ENCODE measurements at regions not wholly inside any gene's neighbourhood (a gene's known extent, or its start where the extent isn't known, plus 50 kb on each side); places are given as distances from the start of the nearest gene placed in this dataset.

DNA sequence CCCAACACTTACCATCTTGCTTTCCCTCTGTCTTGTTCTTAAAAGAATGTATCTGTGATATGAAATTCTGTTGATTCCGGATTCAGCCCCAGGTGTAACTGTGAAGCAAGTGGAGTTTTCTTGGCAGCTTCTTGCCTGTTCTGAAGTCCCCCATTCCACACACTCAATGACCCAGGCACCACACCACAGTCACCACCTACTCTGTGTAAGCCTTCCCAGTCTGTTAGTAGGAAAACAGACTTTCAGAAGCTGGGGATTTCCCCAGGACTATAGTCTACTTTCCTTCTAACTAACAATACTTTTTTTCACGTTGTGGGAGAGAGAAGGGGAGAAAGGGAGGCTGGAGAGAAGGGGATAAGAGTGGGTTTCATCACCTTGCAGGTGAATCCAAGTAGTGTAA lies 299.1 kb upstream of the PROX1 start:
- no peak overlapping the region for H3K27ac ChIP-seq (ENCODE audit: low read depth in 1 of 2, low read length in 2 of 2)
- ATAC-seq (ENCODE audit: low FRiP score) (no peak), DNase-seq (no peak)
- H3K4me1 ChIP-seq (ENCODE audit: control insufficient read depth in 1 of 2, insufficient read depth in 2 of 2, low read length in 2 of 2), result no peaks in the 10 kb centered on the region
- H3K36me3 ChIP-seq (ENCODE audit: control insufficient read depth in 1 of 2, insufficient read depth in 2 of 2, low read length in 1 of 2), result no peaks in the 10 kb centered on the region
- H3K4me3 ChIP-seq (ENCODE audit: low read length in 2 of 2), result no peak overlapping the region
- peaks cover 0 to 4% of the 10 kb centered on the region in 2 donors for H3K27me3 ChIP-seq (ENCODE audit: control insufficient read depth in 1 of 2, insufficient read depth in 2 of 2, low read length in 1 of 2)
- intact Hi-C loops (cut with DNase I), result no loop called here
- H3K9me3 ChIP-seq (ENCODE audit: control insufficient read depth, low read length), result no peaks in the 10 kb centered on the region
- WGBS, 2 donors, result 65 to 69% methylated on average over 2 of the region's 2 CpGs

DNA sequence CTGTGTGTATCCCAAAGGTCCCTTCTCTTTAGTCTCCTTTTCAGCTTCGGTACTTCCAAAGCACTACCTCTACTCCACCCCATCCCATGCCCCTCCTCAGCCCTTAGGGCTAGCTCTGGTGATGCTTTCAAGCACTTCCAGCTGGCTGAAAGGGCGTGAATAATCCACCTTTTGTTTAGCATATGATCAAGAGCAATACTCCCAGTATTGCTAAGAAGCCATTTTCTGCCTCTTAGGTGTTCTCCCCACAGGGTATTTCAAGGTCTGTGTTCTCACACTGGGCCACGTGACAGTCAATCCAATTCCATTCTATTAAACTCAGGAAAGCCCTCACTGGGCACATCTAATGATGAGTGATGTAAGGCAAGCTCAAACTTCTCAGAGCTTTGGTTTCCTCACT lies 298.5 kb upstream of the PROX1 start:
- intact Hi-C loops (cut with DNase I), result no loop called here
- Histone ChIP-seq H3K27me3 (ENCODE audit: control insufficient read depth in 1 of 2, insufficient read depth in 2 of 2, low read length in 1 of 2) (peaks cover 0 to 4% of the 10 kb centered on the region in 2 donors), H3K4me1 (ENCODE audit: control insufficient read depth in 1 of 2, insufficient read depth in 2 of 2, low read length in 2 of 2) (no peaks in the 10 kb centered on the region), H3K36me3 (ENCODE audit: control insufficient read depth in 1 of 2, insufficient read depth in 2 of 2, low read length in 1 of 2) (no peaks in the 10 kb centered on the region), H3K4me3 (ENCODE audit: low read length in 2 of 2) (no peak overlapping the region), H3K27ac (ENCODE audit: low read depth in 1 of 2, low read length in 2 of 2) (no peak overlapping the region), H3K9me3 (ENCODE audit: control insufficient read depth, low read length) (no peaks in the 10 kb centered on the region)
- WGBS, 2 donors, result 65 to 76% methylated on average over 3 of the region's 3 CpGs
- DNase-seq (no peak), ATAC-seq (ENCODE audit: low FRiP score) (no peak)

DNA sequence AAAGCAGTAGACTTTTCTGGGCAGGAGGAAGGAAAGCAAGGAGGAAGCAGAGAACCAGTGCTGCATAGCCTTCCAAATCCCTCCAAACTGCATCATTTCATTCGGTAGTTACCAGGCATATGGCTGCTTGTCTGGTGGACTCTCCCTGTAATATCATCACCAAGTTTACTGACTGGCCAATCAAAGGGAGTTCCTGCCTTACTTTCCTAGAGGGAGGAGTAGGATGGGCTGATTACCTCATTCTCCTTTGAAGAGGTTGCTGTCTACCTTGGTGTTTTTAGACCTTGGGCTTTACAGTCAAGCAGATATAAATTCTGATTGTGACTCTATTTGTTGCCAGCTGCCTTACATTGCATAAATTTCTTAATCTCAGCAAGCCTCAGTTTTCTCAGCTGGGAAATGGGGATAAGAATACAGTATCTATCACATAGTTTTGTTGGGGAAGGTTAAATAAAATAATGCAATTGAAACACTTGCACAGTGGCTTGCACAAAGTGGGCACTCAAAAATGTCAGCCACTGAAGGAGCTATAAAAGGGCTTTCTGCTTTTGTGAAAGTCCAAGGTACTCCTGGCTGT lies 297.3 kb upstream of the PROX1 start:
- H3K27ac ChIP-seq (ENCODE audit: low read depth in 1 of 2, low read length in 2 of 2), result no peak overlapping the region
- H3K9me3 ChIP-seq (ENCODE audit: control insufficient read depth, low read length), result no peaks in the 10 kb centered on the region
- no peak for ATAC-seq (ENCODE audit: low FRiP score)
- no peaks in the 10 kb centered on the region for H3K36me3 ChIP-seq (ENCODE audit: control insufficient read depth in 1 of 2, insufficient read depth in 2 of 2, low read length in 1 of 2)
- peaks cover 0 to 6% of the 10 kb centered on the region in 2 donors for H3K27me3 ChIP-seq (ENCODE audit: control insufficient read depth in 1 of 2, insufficient read depth in 2 of 2, low read length in 1 of 2)
- no peak overlapping the region for H3K4me3 ChIP-seq (ENCODE audit: low read length in 2 of 2)
- 0 to 79% methylated on average over 1 of the region's 1 CpG for WGBS, 2 donors
- DNase-seq, result no peak
- intact Hi-C loops (cut with DNase I), result no loop called here
- H3K4me1 ChIP-seq (ENCODE audit: control insufficient read depth in 1 of 2, insufficient read depth in 2 of 2, low read length in 2 of 2), result no peaks in the 10 kb centered on the region

DNA sequence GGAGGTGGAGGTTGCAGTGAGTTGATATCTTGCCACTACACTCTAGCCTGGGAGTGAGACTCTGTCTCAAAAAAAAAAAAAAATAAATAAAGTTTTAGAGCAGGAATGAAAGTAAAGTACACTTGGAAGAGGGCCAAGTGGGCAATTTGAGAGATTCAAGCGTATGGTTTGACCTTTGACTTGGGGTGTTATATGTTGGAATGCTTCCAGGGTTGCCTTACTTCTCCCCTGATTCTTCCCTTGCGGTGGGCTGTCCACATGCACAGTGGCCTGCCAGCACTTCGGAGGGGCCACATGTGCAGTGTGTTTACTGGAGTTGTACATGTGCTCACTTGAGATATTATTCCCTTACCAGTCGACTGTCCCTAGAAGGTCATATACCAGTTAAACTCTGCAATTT lies 295.5 kb upstream of the PROX1 start:
- H3K9me3 ChIP-seq (ENCODE audit: control insufficient read depth, low read length), result no peaks in the 10 kb centered on the region
- H3K27me3 ChIP-seq (ENCODE audit: control insufficient read depth in 1 of 2, insufficient read depth in 2 of 2, low read length in 1 of 2), result peaks cover 0 to 6% of the 10 kb centered on the region in 2 donors
- no peaks in the 10 kb centered on the region for H3K36me3 ChIP-seq (ENCODE audit: control insufficient read depth in 1 of 2, insufficient read depth in 2 of 2, low read length in 1 of 2)
- intact Hi-C loops (cut with DNase I), result no loop called here
- DNase-seq (no peak), ATAC-seq (ENCODE audit: low FRiP score) (no peak)
- no peaks in the 10 kb centered on the region for H3K4me1 ChIP-seq (ENCODE audit: control insufficient read depth in 1 of 2, insufficient read depth in 2 of 2, low read length in 2 of 2)
- no peak overlapping the region for H3K4me3 ChIP-seq (ENCODE audit: low read length in 2 of 2)
- no peak overlapping the region for H3K27ac ChIP-seq (ENCODE audit: low read depth in 1 of 2, low read length in 2 of 2)
- 69 to 71% methylated on average over 4 of the region's 4 CpGs for WGBS, 2 donors

DNA sequence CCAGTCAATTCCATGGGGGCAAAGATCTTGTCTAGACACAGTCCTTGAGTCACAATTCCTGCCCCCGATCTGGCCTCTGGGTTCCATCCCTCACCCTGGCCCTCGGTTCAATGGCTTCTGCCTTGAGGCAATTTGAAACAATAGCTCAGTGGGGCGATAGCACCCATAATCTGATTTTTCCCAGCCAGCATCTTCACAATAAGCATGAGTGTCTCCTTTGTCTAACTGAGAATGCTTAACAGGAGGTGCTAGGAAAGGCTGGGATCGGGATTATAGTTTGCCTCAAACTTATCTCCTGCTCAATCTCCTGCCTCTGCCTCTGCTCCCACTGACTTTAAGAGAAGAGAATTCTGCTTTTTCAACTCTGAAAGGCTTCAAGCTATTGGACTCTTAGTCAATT lies 293.9 kb upstream of the PROX1 start:
- H3K9me3 ChIP-seq (ENCODE audit: control insufficient read depth, low read length), result no peaks in the 10 kb centered on the region
- DNase-seq (no peak), ATAC-seq (ENCODE audit: low FRiP score) (no peak)
- H3K4me1 ChIP-seq (ENCODE audit: control insufficient read depth in 1 of 2, insufficient read depth in 2 of 2, low read length in 2 of 2), result no peaks in the 10 kb centered on the region
- 60 to 86% methylated on average over 4 of the region's 4 CpGs for WGBS, 2 donors
- intact Hi-C loops (cut with DNase I), result no loop called here
- H3K4me3 ChIP-seq (ENCODE audit: low read length in 2 of 2), result no peak overlapping the region
- peaks cover 0 to 4% of the 10 kb centered on the region in 2 donors for H3K27me3 ChIP-seq (ENCODE audit: control insufficient read depth in 1 of 2, insufficient read depth in 2 of 2, low read length in 1 of 2)
- H3K27ac ChIP-seq (ENCODE audit: low read depth in 1 of 2, low read length in 2 of 2), result no peak overlapping the region
- H3K36me3 ChIP-seq (ENCODE audit: control insufficient read depth in 1 of 2, insufficient read depth in 2 of 2, low read length in 1 of 2), result no peaks in the 10 kb centered on the region

DNA sequence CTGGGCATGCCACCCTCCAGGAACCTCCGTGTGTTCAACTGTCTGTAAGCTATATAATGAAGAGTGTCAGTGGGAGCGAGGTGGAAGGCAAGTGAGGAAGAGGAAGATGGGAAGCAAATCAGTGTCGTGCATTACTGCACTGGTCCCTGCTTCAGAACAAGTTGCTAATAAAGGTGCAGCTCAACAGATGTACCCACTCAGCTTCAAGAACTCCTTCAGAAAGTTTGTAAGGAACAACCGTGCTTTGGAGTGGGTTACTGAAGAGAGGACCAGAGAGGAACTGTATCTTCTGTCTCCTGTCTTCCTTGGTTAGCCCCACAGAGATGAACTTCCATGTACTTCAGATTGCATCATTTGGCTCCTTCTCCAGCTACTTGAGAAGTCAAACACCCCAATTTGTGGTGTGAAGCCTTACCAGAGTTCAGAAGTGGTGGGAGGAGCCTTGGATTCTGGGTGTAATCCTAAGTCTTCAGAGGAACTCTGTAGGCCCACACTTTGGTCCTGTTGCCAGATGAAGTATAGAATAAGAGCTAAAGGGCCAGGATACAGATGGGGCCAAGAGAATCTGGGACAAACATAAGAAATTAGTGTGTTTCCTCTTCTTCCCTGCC lies 290.5 kb upstream of the PROX1 start:
- no peaks in the 10 kb centered on the region for H3K36me3 ChIP-seq (ENCODE audit: control insufficient read depth in 1 of 2, insufficient read depth in 2 of 2, low read length in 1 of 2)
- H3K27ac ChIP-seq (ENCODE audit: low read depth in 1 of 2, low read length in 2 of 2), result no peak overlapping the region
- intact Hi-C loops (cut with DNase I), result no loop called here
- H3K27me3 ChIP-seq (ENCODE audit: control insufficient read depth in 1 of 2, insufficient read depth in 2 of 2, low read length in 1 of 2), result peaks cover 0 to 2% of the 10 kb centered on the region in 2 donors
- DNase-seq, result no peak
- 81 to 85% methylated on average over 4 of the region's 4 CpGs for WGBS, 2 donors
- no peaks in the 10 kb centered on the region for H3K9me3 ChIP-seq (ENCODE audit: control insufficient read depth, low read length)
- H3K4me3 ChIP-seq (ENCODE audit: low read length in 2 of 2), result no peak overlapping the region
- no peaks in the 10 kb centered on the region for H3K4me1 ChIP-seq (ENCODE audit: control insufficient read depth in 1 of 2, insufficient read depth in 2 of 2, low read length in 2 of 2)
- ATAC-seq (ENCODE audit: low FRiP score), result no peak

DNA sequence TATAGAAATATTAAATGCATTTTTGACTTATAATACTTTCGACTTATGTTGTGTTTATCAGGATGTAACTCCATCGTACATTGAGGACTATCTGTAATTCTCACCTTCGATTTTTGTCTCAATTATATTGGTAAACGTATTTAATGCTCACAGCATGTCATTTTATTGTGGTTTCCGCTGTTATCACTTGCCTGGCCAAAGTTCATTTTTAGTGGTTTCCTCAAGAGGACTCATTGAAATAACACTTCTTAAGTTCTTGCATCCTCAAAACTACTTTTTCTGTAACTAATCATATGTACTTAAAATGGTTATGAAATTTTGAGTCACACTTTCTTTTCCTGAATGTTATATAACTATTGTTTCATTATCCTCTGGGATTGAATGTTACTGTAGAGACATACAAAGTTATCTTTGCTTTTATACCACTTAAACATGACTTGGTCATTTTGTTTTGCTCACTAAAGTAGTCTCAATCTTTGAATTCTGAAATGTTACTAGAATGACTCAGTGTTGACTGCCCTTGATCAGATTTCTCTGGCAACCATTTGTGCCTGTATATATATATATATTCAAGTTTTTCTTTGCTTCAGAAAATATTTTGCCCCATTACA lies 289.6 kb upstream of the PROX1 start:
- 81 to 82% methylated on average over 5 of the region's 5 CpGs for WGBS, 2 donors
- intact Hi-C loops (cut with DNase I), result no loop called here

DNA sequence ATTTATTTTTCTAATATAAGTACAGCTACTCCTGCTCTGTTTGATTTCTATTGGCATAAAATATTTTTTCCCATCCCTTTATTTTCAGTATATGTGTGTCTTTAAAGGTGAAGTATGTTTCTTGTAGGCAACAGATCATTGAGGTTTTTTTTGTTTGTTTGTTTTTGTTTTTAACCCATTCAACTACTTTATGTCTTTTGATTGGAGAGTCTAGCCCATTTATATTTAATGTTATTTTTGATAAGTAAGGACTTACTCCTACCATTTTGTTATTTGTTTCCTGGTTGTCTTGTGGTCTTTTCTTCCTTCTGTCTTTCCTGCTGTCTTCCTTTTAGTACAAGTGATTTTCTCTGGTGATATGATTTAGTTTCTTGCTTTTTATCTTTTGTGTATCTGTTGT lies 285.1 kb upstream of the PROX1 start:
- Histone ChIP-seq H3K36me3 (ENCODE audit: control insufficient read depth in 1 of 2, insufficient read depth in 2 of 2, low read length in 1 of 2) (no peaks in the 10 kb centered on the region), H3K27me3 (ENCODE audit: control insufficient read depth in 1 of 2, insufficient read depth in 2 of 2, low read length in 1 of 2) (no peaks in the 10 kb centered on the region), H3K4me1 (ENCODE audit: control insufficient read depth in 1 of 2, insufficient read depth in 2 of 2, low read length in 2 of 2) (no peaks in the 10 kb centered on the region), H3K4me3 (ENCODE audit: low read length in 2 of 2) (no peak overlapping the region), H3K27ac (ENCODE audit: low read depth in 1 of 2, low read length in 2 of 2) (no peak overlapping the region), H3K9me3 (ENCODE audit: control insufficient read depth, low read length) (no peaks in the 10 kb centered on the region)
- intact Hi-C loops (cut with DNase I), result no loop called here
- no peak for DNase-seq
- no peak for ATAC-seq (ENCODE audit: low FRiP score)

More for the DNA sequence above, 289.6 kb upstream of the PROX1 start:
- DNase-seq (no peak), ATAC-seq (ENCODE audit: low FRiP score) (no peak)
- Histone ChIP-seq H3K27ac (ENCODE audit: low read depth in 1 of 2, low read length in 2 of 2) (no peak overlapping the region), H3K9me3 (ENCODE audit: control insufficient read depth, low read length) (no peaks in the 10 kb centered on the region), H3K4me1 (ENCODE audit: control insufficient read depth in 1 of 2, insufficient read depth in 2 of 2, low read length in 2 of 2) (no peaks in the 10 kb centered on the region), H3K4me3 (ENCODE audit: low read length in 2 of 2) (no peak overlapping the region), H3K27me3 (ENCODE audit: control insufficient read depth in 1 of 2, insufficient read depth in 2 of 2, low read length in 1 of 2) (peaks cover 0 to 2% of the 10 kb centered on the region in 2 donors), H3K36me3 (ENCODE audit: control insufficient read depth in 1 of 2, insufficient read depth in 2 of 2, low read length in 1 of 2) (no peaks in the 10 kb centered on the region)

DNA sequence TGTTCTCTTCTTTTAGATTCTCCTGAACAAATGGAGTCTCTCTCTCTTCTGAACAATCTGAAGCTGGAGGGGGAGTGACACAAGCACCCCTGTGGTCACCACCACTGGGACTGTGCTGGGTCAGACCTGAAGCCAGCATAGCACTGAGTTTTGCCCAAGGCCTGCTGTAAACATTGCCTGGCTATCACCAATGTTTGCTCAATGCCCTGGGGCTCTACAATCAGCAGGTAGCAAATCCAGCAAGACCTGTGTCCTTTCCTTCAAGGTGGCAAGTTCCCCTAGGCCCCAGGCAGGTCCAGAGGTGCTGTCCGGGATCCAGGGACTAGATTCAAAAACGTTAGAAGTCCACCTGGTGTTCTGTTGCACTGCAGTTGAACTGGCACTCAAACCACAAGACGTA lies 282.8 kb upstream of the PROX1 start:
- no peaks in the 10 kb centered on the region for H3K9me3 ChIP-seq (ENCODE audit: control insufficient read depth, low read length)
- WGBS, 2 donors, result 76 to 82% methylated on average over 3 of the region's 3 CpGs
- DNase-seq (no peak), ATAC-seq (ENCODE audit: low FRiP score) (no peak)
- H3K27ac ChIP-seq (ENCODE audit: low read depth in 1 of 2, low read length in 2 of 2), result no peak overlapping the region
- no peaks in the 10 kb centered on the region for H3K27me3 ChIP-seq (ENCODE audit: control insufficient read depth in 1 of 2, insufficient read depth in 2 of 2, low read length in 1 of 2)
- no peak overlapping the region for H3K4me3 ChIP-seq (ENCODE audit: low read length in 2 of 2)
- intact Hi-C loops (cut with DNase I), result no loop called here
- H3K36me3 ChIP-seq (ENCODE audit: control insufficient read depth in 1 of 2, insufficient read depth in 2 of 2, low read length in 1 of 2), result no peaks in the 10 kb centered on the region
- H3K4me1 ChIP-seq (ENCODE audit: control insufficient read depth in 1 of 2, insufficient read depth in 2 of 2, low read length in 2 of 2), result no peaks in the 10 kb centered on the region
